ENCODE measurements at regions not wholly inside any gene's neighbourhood (a gene's known extent, or its start where the extent isn't known, plus 50 kb on each side); places are given as distances from the start of the nearest gene placed in this dataset.

- no peaks in the 10 kb centered on the region for H3K9me3 Mint-ChIP-seq
- CTCF ChIA-PET: no interaction called here
- no peak for TF ChIP-seq CTCF (IDR thresholded peaks at IDR 0.05)
- H3K4me1 Mint-ChIP-seq (ENCODE audit: low read depth): no peaks in the 10 kb centered on the region
- intact Hi-C loops (cut with micrococcal nuclease): no loop called here
- ATAC-seq (no peak), DNase-seq (no peak)
- POLR2A ChIA-PET: no interaction called here
- H3K27me3 Mint-ChIP-seq: no peaks in the 10 kb centered on the region
- no peak overlapping the region for H3K27ac Mint-ChIP-seq
- no peaks in the 10 kb centered on the region for H3K36me3 Mint-ChIP-seq (ENCODE audit: low read depth)
- no peak overlapping the region for H3K4me3 Mint-ChIP-seq
Observed at GRCh38 chr11:106421676-106422292, 344.3 kb downstream of the AASDHPPT start.

GRCh38 chr11:106422583-106422982 lies 345.1 kb downstream of the AASDHPPT start:
- POLR2A ChIA-PET: no interaction called here
- intact Hi-C loops (cut with micrococcal nuclease): no loop called here
- no peaks in the 10 kb centered on the region for H3K9me3 Mint-ChIP-seq
- no peak overlapping the region for H3K27ac Mint-ChIP-seq
- H3K4me3 Mint-ChIP-seq: no peak overlapping the region
- DNase-seq: no peak
- TF ChIP-seq CTCF (IDR thresholded peaks at IDR 0.05): no peak
- no peaks in the 10 kb centered on the region for H3K27me3 Mint-ChIP-seq
- CTCF ChIA-PET: no interaction called here
- no peaks in the 10 kb centered on the region for H3K36me3 Mint-ChIP-seq (ENCODE audit: low read depth)
- H3K4me1 Mint-ChIP-seq (ENCODE audit: low read depth): no peaks in the 10 kb centered on the region
- ATAC-seq: no peak

- no peaks in the 10 kb centered on the region for H3K27me3 Mint-ChIP-seq
- CTCF ChIA-PET: no interaction called here
- no peaks in the 10 kb centered on the region for H3K9me3 Mint-ChIP-seq
- intact Hi-C loops (cut with micrococcal nuclease): no loop called here
- no peak overlapping the region for H3K4me3 Mint-ChIP-seq
- H3K4me1 Mint-ChIP-seq (ENCODE audit: low read depth): no peaks in the 10 kb centered on the region
- no peak for DNase-seq
- no peaks in the 10 kb centered on the region for H3K36me3 Mint-ChIP-seq (ENCODE audit: low read depth)
- no peak overlapping the region for H3K27ac Mint-ChIP-seq
- TF ChIP-seq CTCF (IDR thresholded peaks at IDR 0.05): no peak
- no peak for ATAC-seq
- POLR2A ChIA-PET: no interaction called here
Observed at GRCh38 chr11:106424111-106424510, 346.6 kb downstream of the AASDHPPT start.

- no peak overlapping the region for H3K27ac Mint-ChIP-seq
- CTCF ChIA-PET: no interaction called here
- intact Hi-C loops (cut with micrococcal nuclease): no loop called here
- ATAC-seq (no peak), DNase-seq (no peak)
- no peaks in the 10 kb centered on the region for H3K36me3 Mint-ChIP-seq (ENCODE audit: low read depth)
- no peak for TF ChIP-seq CTCF (IDR thresholded peaks at IDR 0.05)
- H3K4me3 Mint-ChIP-seq: no peak overlapping the region
- H3K9me3 Mint-ChIP-seq: no peaks in the 10 kb centered on the region
- POLR2A ChIA-PET: no interaction called here
- no peaks in the 10 kb centered on the region for H3K27me3 Mint-ChIP-seq
- no peaks in the 10 kb centered on the region for H3K4me1 Mint-ChIP-seq (ENCODE audit: low read depth)
Observed at GRCh38 chr11:106425819-106426218, 348.4 kb downstream of the AASDHPPT start.

- ATAC-seq: no peak
- ChIA-PET CTCF (no interaction called here), POLR2A (no interaction called here)
Observed at GRCh38 chr11:106426696-106427095, 349.2 kb downstream of the AASDHPPT start.

More at GRCh38 chr11:106426696-106427095, 349.2 kb downstream of the AASDHPPT start:
- DNase-seq: no peak
- intact Hi-C loops (cut with micrococcal nuclease): no loop called here
- Mint-ChIP-seq H3K36me3 (ENCODE audit: low read depth) (no peaks in the 10 kb centered on the region), H3K4me3 (no peak overlapping the region), H3K27me3 (no peaks in the 10 kb centered on the region), H3K27ac (no peak overlapping the region), H3K4me1 (ENCODE audit: low read depth) (no peaks in the 10 kb centered on the region), H3K9me3 (no peaks in the 10 kb centered on the region)
- no peak for TF ChIP-seq CTCF (IDR thresholded peaks at IDR 0.05)

Data from activated CD8-positive, alpha-beta T cell treated with anti-CD3 and anti-CD28 coated beads for 36 hours (primary cell).